Femur (tissue), 1 donor: ENCODE measurements at regions not wholly inside any gene's neighbourhood (a gene's known extent, or its start where the extent isn't known, plus 50 kb on each side); places are given as distances from the start of the nearest gene placed in this dataset.

Experiments used
- DNase-seq: peaks from one replicate; pipeline ENCODE4 v3.0.0-alpha.2; 2017

- DNase-seq: no peak
These were observed 184.2 kb upstream of the FOXN3 start for GRCh38 chr14:89600950-89601826.

GRCh38 chr14:89600029-89600428 is 183.0 kb upstream of the FOXN3 start:
- no peak for DNase-seq

- no peak for DNase-seq
These were observed 181.6 kb upstream of the FOXN3 start for GRCh38 chr14:89598548-89599186.

GRCh38 chr14:89592961-89593360 is 175.9 kb upstream of the FOXN3 start:
- no peak for DNase-seq

GRCh38 chr14:89589400-89590118 is 172.5 kb upstream of the FOXN3 start:
- DNase-seq: no peak

GRCh38 chr14:89588840-89589296 is 171.8 kb upstream of the FOXN3 start:
- DNase-seq: no peak

GRCh38 chr14:89588016-89588415 is 171.0 kb upstream of the FOXN3 start:
- DNase-seq: no peak

- no peak for DNase-seq
These were observed 170.0 kb upstream of the FOXN3 start for GRCh38 chr14:89587136-89587420.

- no peak for DNase-seq
These were observed 169.5 kb upstream of the FOXN3 start for GRCh38 chr14:89586258-89587135.

- no peak for DNase-seq
These were observed 161.1 kb upstream of the FOXN3 start for GRCh38 chr14:89578156-89578555.

- DNase-seq: no peak
These were observed 159.9 kb upstream of the FOXN3 start for GRCh38 chr14:89576960-89577359.

GRCh38 chr14:89576145-89576927 is 159.3 kb upstream of the FOXN3 start:
- DNase-seq: no peak

- no peak for DNase-seq
These were observed 158.5 kb upstream of the FOXN3 start for GRCh38 chr14:89575386-89576061.

GRCh38 chr14:89574420-89574819 is 157.4 kb upstream of the FOXN3 start:
- DNase-seq: no peak

GRCh38 chr14:89573399-89573657 is 156.3 kb upstream of the FOXN3 start:
- DNase-seq: no peak

- DNase-seq: no peak
These were observed 155.8 kb upstream of the FOXN3 start for GRCh38 chr14:89572596-89573398.

GRCh38 chr14:89571491-89571890 is 154.5 kb upstream of the FOXN3 start:
- no peak for DNase-seq

GRCh38 chr14:89566644-89567415 is 149.8 kb upstream of the FOXN3 start:
- DNase-seq: no peak

GRCh38 chr14:89566180-89566579 is 149.1 kb upstream of the FOXN3 start:
- no peak for DNase-seq

GRCh38 chr14:89565607-89566006 is 148.6 kb upstream of the FOXN3 start:
- DNase-seq: peak; percentile 51
